SU-DHL-6 (cell line): ENCODE measurements at regions not wholly inside any gene's neighbourhood (a gene's known extent, or its start where the extent isn't known, plus 50 kb on each side); places are given as distances from the start of the nearest gene placed in this dataset.

Source experiments
- H2AFZ ChIP-seq: fragments of 200-600 bp; sonication (generic); 2 replicates; pipeline ENCODE4 v1.6.1; 2014; ENCODE audit warnings: low read depth, mild to moderate bottlenecking, moderate library complexity, mixed read lengths, antibody characterized with exemption, low read length; ENCODE audit not compliant: severe bottlenecking
- H3F3A ChIP-seq: fragments of 200-600 bp; shearing (Covaris generic); 2 replicates; pipeline ENCODE4 v1.6.0; 2016; ENCODE audit warnings: antibody characterized with exemption, mild to moderate bottlenecking; ENCODE audit not compliant: insufficient read depth
- H3K27ac ChIP-seq: fragments of 200-600 bp; sonication (generic); 2 replicates; pipeline ENCODE4 v1.5.1; 2016; ENCODE audit warnings: low read depth, mild to moderate bottlenecking, low read length, moderate library complexity, mixed read lengths
- H3K27me3 ChIP-seq: fragments of 200-600 bp; sonication (generic), shearing (Covaris generic); 2 replicates; pipeline ENCODE4 v1.6.0; 2014; ENCODE audit warnings: mild to moderate bottlenecking, low read length
- H3K36me3 ChIP-seq: fragments of 200-600 bp; sonication (generic); 2 replicates; pipeline ENCODE4 v1.6.1; 2014; ENCODE audit warnings: mild to moderate bottlenecking, low read length, mixed read lengths
- H3K4me2 ChIP-seq: fragments of 300-600, 200-600 bp; shearing (Covaris generic), sonication (generic); 2 replicates; pipeline ENCODE4 v1.6.0; 2014; ENCODE audit warnings: low read length, low read depth, mild to moderate bottlenecking; ENCODE audit not compliant: poor library complexity, severe bottlenecking
- H3K4me3 ChIP-seq: fragments of 200-600 bp; sonication (generic); 2 replicates; pipeline ENCODE4 v1.5.1; 2014; ENCODE audit warnings: antibody characterized with exemption, low read length, mild to moderate bottlenecking, mixed read lengths; ENCODE audit not compliant: insufficient read depth, poor library complexity, severe bottlenecking
- H3K79me2 ChIP-seq: fragments of 200-600 bp; sonication (generic); 2 replicates; pipeline ENCODE4 v1.6.1; 2014; ENCODE audit warnings: mild to moderate bottlenecking, low read length, moderate library complexity; ENCODE audit not compliant: insufficient read depth
- H3K9ac ChIP-seq: fragments of 200-600 bp; sonication (generic); 2 replicates; pipeline ENCODE4 v1.7.0; 2014; ENCODE audit warnings: mild to moderate bottlenecking, low read length
- H3K9me2 ChIP-seq: fragments of 200-600 bp; sonication (generic); replicated peaks from 2 replicates; pipeline ENCODE4 v1.6.1; 2014; ENCODE audit warnings: low read length; ENCODE audit not compliant: insufficient read depth
- H3K9me3 ChIP-seq: fragments of 200-600 bp; sonication (generic); 2 replicates; pipeline ENCODE4 v1.6.1; 2014; ENCODE audit warnings: low read length, mixed read lengths; ENCODE audit not compliant: insufficient read depth
- H4K20me1 ChIP-seq: fragments of 200-600 bp; sonication (generic); 2 replicates; pipeline ENCODE4 v1.6.1; 2014; ENCODE audit warnings: low read depth, mild to moderate bottlenecking, antibody characterized with exemption, low read length, moderate library complexity, mixed read lengths
- EZH2phosphoT487 ChIP-seq: fragments of 200-600 bp; sonication (generic), shearing (Covaris generic); conservative IDR thresholded peaks from 2 replicates; pipeline ENCODE4 v1.6.1; 2018; ENCODE audit warnings: mild to moderate bottlenecking, antibody characterized with exemption, low read length, moderate library complexity, mixed read lengths
- TF ChIP-seq, protein P1 (sequence below): fragments of 200-600 bp; sonication (generic); IDR thresholded peaks from one replicate; pipeline ENCODE4 v1.5.1; 2017; ENCODE audit warnings: antibody characterized with exemption, mild to moderate bottlenecking, low read length, moderate library complexity; ENCODE audit not compliant: insufficient read depth, poor library complexity, severe bottlenecking

DNA sequence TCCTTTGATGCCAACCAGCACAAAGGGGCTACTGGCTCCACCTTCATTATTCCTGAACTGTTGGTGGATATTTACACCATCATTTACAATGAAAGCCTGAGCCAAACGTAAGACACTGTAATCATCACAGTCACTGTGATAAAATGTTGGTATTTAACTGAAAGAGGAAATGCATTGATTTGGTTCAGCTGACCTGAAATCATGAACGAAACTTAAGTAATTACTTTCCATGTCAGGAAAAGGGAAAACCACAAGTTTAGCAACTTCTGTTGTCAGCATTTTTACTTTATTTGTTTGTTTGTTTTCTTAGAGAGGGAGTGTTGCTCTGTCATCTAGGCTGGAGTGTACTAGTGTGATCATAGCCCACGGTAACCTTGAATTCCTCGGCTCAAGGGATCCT, 247.8 kb upstream of the FAM47A start:
- H3K4me3 ChIP-seq = no peak overlapping the region
- no peaks in the 10 kb centered on the region for H3K36me3 ChIP-seq
- no peaks in the 10 kb centered on the region for H3K27me3 ChIP-seq
- H3K9me2 ChIP-seq = no peaks in the 10 kb centered on the region
- no peak overlapping the region for H3K4me2 ChIP-seq
- TF ChIP-seq, protein P1, sequence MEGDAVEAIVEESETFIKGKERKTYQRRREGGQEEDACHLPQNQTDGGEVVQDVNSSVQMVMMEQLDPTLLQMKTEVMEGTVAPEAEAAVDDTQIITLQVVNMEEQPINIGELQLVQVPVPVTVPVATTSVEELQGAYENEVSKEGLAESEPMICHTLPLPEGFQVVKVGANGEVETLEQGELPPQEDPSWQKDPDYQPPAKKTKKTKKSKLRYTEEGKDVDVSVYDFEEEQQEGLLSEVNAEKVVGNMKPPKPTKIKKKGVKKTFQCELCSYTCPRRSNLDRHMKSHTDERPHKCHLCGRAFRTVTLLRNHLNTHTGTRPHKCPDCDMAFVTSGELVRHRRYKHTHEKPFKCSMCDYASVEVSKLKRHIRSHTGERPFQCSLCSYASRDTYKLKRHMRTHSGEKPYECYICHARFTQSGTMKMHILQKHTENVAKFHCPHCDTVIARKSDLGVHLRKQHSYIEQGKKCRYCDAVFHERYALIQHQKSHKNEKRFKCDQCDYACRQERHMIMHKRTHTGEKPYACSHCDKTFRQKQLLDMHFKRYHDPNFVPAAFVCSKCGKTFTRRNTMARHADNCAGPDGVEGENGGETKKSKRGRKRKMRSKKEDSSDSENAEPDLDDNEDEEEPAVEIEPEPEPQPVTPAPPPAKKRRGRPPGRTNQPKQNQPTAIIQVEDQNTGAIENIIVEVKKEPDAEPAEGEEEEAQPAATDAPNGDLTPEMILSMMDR = no peak
- no peak for TF ChIP-seq EZH2phosphoT487
- no peaks in the 10 kb centered on the region for H4K20me1 ChIP-seq
- H3K27ac ChIP-seq = no peak overlapping the region
- H3K9me3 ChIP-seq = no peaks in the 10 kb centered on the region
- no peaks in the 10 kb centered on the region for H3F3A ChIP-seq
- H3K9ac ChIP-seq = no peak overlapping the region
- no peaks in the 10 kb centered on the region for H3K79me2 ChIP-seq
- no peak overlapping the region for H2AFZ ChIP-seq

DNA sequence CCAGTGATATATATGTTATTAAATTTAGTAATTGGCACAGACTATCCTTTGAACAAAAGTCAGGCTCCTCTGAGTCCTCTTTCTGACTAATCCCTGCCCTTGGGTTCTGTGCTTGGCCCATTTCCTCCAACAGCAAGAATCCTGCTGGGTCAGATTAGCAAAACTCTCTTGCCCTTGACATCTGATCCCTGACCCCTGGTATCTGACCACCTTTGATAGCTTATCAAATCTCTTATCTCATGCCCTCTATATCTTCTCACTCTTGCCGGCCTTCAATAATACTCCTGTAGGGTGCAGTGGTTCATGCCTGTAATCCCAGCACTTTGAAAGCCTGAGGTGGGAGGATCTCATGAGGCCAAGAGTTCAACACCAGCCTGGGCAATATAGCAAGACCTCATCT, 245.5 kb upstream of the FAM47A start:
- Histone ChIP-seq H3K9me3 (no peaks in the 10 kb centered on the region), H3K4me2 (no peak overlapping the region), H2AFZ (no peak overlapping the region), H3K36me3 (no peaks in the 10 kb centered on the region), H3K79me2 (no peaks in the 10 kb centered on the region), H3K9ac (no peak overlapping the region), H3K27me3 (no peaks in the 10 kb centered on the region), H3K9me2 (no peaks in the 10 kb centered on the region), H3F3A (no peaks in the 10 kb centered on the region), H4K20me1 (no peaks in the 10 kb centered on the region), H3K4me3 (no peak overlapping the region), H3K27ac (no peak overlapping the region)
- TF ChIP-seq, protein P1 = no peak
- TF ChIP-seq EZH2phosphoT487 = no peak

DNA sequence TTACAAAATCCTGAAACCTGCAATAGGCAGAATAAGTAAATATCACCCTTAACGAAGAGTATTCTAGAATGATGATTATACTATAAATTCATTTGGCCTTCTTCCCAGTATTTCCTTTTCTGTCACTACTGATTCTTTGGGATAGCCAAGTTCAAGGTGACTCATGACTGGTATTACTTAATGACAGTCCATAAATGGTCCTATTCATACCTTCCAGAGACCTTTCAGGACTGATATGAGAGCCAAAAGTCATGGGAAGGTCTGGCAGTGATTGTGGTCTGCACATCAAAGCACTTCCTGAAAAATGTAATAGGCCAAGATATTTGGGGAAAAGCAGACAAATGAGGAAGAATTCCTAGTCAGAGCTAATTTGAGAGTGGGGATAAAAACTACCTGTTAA, 239.6 kb upstream of the FAM47A start:
- Histone ChIP-seq H3K9me2 (no peaks in the 10 kb centered on the region), H4K20me1 (no peaks in the 10 kb centered on the region), H3F3A (no peaks in the 10 kb centered on the region), H2AFZ (no peak overlapping the region), H3K27me3 (no peaks in the 10 kb centered on the region), H3K4me2 (no peak overlapping the region), H3K36me3 (no peaks in the 10 kb centered on the region), H3K9me3 (no peaks in the 10 kb centered on the region), H3K4me3 (no peak overlapping the region), H3K27ac (no peak overlapping the region), H3K9ac (no peak overlapping the region), H3K79me2 (no peaks in the 10 kb centered on the region)
- TF ChIP-seq, protein P1 = no peak
- no peak for TF ChIP-seq EZH2phosphoT487

DNA sequence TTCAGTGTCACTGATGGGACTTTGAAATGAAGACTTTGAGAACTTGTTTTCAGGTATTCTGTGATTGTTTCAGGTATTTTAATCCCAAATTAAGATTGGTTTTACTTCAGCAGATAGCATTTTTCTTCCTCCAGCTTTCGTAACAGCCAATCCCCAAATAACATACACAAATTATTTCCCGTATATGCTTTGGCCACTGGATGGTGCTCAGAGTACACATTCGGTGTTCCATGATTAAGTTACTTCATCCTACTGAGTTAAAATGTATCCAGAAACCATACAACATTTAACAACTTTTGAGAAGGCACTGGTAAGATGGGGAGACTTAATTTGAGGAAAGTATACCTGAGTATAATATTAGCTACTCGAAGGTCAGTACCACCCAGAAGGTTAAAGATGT, 233.4 kb upstream of the FAM47A start:
- TF ChIP-seq, protein P1 = no peak
- no peak for TF ChIP-seq EZH2phosphoT487
- Histone ChIP-seq H2AFZ (no peak overlapping the region), H3K4me2 (peak overlapping the region; percentile 27), H3K9me2 (no peaks in the 10 kb centered on the region), H3K27ac (no peak overlapping the region), H3K9ac (no peak overlapping the region), H3K36me3 (no peaks in the 10 kb centered on the region), H3K27me3 (no peaks in the 10 kb centered on the region), H3K4me3 (no peak overlapping the region), H3K79me2 (no peaks in the 10 kb centered on the region), H3K9me3 (no peaks in the 10 kb centered on the region), H3F3A (no peaks in the 10 kb centered on the region), H4K20me1 (no peaks in the 10 kb centered on the region)
